ENCODE measurements at regions not wholly inside any gene's neighbourhood (a gene's known extent, or its start where the extent isn't known, plus 50 kb on each side); places are given as distances from the start of the nearest gene placed in this dataset.

DNA sequence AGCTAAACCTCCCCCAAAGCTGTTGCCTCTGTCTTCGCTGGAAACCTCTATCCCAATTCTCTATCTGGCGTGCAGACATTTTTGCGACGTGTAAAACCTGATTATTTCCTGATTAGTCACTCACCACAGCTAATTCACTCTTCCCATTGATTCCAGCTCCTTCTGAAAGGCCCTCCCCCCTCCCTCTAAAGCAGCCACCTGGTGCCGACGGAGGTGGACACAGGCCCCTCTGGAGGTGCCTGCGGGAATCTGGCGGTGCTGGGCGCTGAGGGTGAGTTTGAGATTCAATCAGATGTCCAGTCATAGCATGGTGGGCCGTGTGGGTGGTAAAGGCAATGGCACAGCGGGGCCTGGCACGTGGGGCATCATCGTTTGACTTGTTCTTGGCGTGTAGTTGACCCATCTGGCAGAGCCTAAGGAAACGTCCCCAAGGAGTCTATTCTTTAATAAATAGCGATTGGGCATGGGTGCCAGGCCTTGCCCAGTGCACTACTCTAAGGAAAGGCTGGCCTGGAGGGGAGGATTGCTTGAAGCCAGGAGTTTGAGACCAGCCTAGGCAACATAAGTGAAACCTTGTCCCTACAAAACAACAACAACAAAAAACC is 271.1 kb upstream of the MVB12B start:
- Histone ChIP-seq H2AFZ (ENCODE audit: low read depth, low read length) (no peak overlapping the region), H3K4me1 (replicated peaks in 1 of 2; ENCODE audit: control insufficient read depth in 2 of 2, insufficient read depth in 2 of 2, low read length in 2 of 2) (no peaks in the 10 kb centered on the region), H3K79me2 (ENCODE audit: control insufficient read depth, insufficient read depth, low read length) (no peaks in the 10 kb centered on the region), H3K27ac (ENCODE audit: extremely low read depth, low read depth, low read length) (no peak overlapping the region), H3K27me3 (ENCODE audit: control insufficient read depth in 2 of 2, insufficient read depth in 2 of 2, low read length in 2 of 2) (peaks cover 14 to 63% of the 10 kb centered on the region in 2 experiments; a peak in 4 of 5 replicates), H3K9me1 (ENCODE audit: control insufficient read depth, insufficient read depth, low read length) (no peaks in the 10 kb centered on the region), H3K36me3 (ENCODE audit: control insufficient read depth, insufficient read depth, low read length) (no peaks in the 10 kb centered on the region), H4K20me1 (replicated peaks; ENCODE audit: control insufficient read depth, insufficient read depth, low read length) (no peaks in the 10 kb centered on the region; the same call in 1 of the 2 replicates), H3K9me3 (replicated peaks; ENCODE audit: control insufficient read depth, insufficient read depth, low read depth, low read length) (no peaks in the 10 kb centered on the region), H3K9ac (ENCODE audit: insufficient read depth in 1 of 2, low read depth in 2 of 2, low read length in 2 of 2) (no peak overlapping the region), H3K4me3 (no peak overlapping the region), H3K4me2 (ENCODE audit: insufficient read depth, low read length) (no peak overlapping the region)
- intact Hi-C loops (cut with micrococcal nuclease) (no loop called here), in situ Hi-C loops (cut with MboI) (no loop called here)
- TF ChIP-seq, protein P1, sequence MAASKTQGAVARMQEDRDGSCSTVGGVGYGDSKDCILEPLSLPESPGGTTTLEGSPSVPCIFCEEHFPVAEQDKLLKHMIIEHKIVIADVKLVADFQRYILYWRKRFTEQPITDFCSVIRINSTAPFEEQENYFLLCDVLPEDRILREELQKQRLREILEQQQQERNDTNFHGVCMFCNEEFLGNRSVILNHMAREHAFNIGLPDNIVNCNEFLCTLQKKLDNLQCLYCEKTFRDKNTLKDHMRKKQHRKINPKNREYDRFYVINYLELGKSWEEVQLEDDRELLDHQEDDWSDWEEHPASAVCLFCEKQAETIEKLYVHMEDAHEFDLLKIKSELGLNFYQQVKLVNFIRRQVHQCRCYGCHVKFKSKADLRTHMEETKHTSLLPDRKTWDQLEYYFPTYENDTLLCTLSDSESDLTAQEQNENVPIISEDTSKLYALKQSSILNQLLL (CRISPR knock-in tag; IDR thresholded peaks at IDR 0.05; ENCODE audit: borderline replicate concordance): no peak
- no peak for TF ChIP-seq CBX2 (IDR thresholded peaks at IDR 0.05; ENCODE audit: insufficient read depth, low read length, poor library complexity, severe bottlenecking)
- TF ChIP-seq GATAD2A (IDR thresholded peaks at IDR 0.05): no peak
- TF ChIP-seq PYGO2 (tag; IDR thresholded peaks at IDR 0.05): no peak
- TF ChIP-seq, protein P2, sequence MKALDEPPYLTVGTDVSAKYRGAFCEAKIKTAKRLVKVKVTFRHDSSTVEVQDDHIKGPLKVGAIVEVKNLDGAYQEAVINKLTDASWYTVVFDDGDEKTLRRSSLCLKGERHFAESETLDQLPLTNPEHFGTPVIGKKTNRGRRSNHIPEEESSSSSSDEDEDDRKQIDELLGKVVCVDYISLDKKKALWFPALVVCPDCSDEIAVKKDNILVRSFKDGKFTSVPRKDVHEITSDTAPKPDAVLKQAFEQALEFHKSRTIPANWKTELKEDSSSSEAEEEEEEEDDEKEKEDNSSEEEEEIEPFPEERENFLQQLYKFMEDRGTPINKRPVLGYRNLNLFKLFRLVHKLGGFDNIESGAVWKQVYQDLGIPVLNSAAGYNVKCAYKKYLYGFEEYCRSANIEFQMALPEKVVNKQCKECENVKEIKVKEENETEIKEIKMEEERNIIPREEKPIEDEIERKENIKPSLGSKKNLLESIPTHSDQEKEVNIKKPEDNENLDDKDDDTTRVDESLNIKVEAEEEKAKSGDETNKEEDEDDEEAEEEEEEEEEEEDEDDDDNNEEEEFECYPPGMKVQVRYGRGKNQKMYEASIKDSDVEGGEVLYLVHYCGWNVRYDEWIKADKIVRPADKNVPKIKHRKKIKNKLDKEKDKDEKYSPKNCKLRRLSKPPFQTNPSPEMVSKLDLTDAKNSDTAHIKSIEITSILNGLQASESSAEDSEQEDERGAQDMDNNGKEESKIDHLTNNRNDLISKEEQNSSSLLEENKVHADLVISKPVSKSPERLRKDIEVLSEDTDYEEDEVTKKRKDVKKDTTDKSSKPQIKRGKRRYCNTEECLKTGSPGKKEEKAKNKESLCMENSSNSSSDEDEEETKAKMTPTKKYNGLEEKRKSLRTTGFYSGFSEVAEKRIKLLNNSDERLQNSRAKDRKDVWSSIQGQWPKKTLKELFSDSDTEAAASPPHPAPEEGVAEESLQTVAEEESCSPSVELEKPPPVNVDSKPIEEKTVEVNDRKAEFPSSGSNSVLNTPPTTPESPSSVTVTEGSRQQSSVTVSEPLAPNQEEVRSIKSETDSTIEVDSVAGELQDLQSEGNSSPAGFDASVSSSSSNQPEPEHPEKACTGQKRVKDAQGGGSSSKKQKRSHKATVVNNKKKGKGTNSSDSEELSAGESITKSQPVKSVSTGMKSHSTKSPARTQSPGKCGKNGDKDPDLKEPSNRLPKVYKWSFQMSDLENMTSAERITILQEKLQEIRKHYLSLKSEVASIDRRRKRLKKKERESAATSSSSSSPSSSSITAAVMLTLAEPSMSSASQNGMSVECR (CRISPR knock-in tag; IDR thresholded peaks at IDR 0.05): no peak
- no peak for TF ChIP-seq ILF3 (IDR thresholded peaks at IDR 0.05; ENCODE audit: borderline replicate concordance)
- TF ChIP-seq, protein P3, sequence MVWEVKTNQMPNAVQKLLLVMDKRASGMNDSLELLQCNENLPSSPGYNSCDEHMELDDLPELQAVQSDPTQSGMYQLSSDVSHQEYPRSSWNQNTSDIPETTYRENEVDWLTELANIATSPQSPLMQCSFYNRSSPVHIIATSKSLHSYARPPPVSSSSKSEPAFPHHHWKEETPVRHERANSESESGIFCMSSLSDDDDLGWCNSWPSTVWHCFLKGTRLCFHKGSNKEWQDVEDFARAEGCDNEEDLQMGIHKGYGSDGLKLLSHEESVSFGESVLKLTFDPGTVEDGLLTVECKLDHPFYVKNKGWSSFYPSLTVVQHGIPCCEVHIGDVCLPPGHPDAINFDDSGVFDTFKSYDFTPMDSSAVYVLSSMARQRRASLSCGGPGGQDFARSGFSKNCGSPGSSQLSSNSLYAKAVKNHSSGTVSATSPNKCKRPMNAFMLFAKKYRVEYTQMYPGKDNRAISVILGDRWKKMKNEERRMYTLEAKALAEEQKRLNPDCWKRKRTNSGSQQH (CRISPR knock-in tag; IDR thresholded peaks at IDR 0.05): no peak
- no peak for ATAC-seq
- no TSS peak for BruUV-seq (replicated peaks)
- POLR2A ChIA-PET: no interaction called here
- WGBS (ENCODE audit: insufficient coverage, low coverage, missing lambda C conversion rate): 1% methylated on average over 16 of the region's 16 CpGs
- CTCF ChIA-PET (ENCODE audit: low intra/inter-chr PET ratio): no interaction called here
- no peak for DNase-seq (ENCODE audit: extremely low read depth in 1 of 4, low spot score in 3 of 4)
- FAIRE-seq: no peak

All from K562 (cell line).